ENCODE measurements at regions not wholly inside any gene's neighbourhood (a gene's known extent, or its start where the extent isn't known, plus 50 kb on each side); places are given as distances from the start of the nearest gene placed in this dataset.

DNA sequence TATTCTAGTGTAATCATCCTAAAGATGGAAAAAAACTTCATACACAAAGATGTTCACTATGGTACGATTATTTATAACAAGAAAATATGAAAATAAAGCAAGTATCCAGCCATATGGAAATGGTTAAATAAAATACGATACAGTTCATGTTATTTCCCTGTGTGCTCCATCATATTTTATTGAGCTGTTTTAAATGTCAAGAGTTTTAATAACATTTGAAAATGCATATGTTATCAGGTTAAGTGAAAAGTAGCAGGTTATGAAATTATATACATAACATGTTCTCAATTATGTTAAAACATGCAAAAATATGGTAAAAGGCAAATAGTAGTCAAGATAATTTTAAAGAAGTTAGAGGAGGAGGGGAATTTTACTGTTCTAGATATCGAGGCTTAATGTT, 192.0 kb downstream of the HNRNPD start:
- no peak overlapping the region for H3K4me3 ChIP-seq (ENCODE audit: low read length)
- TF ChIP-seq, protein P1, sequence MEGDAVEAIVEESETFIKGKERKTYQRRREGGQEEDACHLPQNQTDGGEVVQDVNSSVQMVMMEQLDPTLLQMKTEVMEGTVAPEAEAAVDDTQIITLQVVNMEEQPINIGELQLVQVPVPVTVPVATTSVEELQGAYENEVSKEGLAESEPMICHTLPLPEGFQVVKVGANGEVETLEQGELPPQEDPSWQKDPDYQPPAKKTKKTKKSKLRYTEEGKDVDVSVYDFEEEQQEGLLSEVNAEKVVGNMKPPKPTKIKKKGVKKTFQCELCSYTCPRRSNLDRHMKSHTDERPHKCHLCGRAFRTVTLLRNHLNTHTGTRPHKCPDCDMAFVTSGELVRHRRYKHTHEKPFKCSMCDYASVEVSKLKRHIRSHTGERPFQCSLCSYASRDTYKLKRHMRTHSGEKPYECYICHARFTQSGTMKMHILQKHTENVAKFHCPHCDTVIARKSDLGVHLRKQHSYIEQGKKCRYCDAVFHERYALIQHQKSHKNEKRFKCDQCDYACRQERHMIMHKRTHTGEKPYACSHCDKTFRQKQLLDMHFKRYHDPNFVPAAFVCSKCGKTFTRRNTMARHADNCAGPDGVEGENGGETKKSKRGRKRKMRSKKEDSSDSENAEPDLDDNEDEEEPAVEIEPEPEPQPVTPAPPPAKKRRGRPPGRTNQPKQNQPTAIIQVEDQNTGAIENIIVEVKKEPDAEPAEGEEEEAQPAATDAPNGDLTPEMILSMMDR (IDR thresholded peaks at IDR 0.05; ENCODE audit: insufficient read depth, low read depth, low read length, missing control alignments), result no peak
- DNase-seq (ENCODE audit: low read depth), result no peak

DNA sequence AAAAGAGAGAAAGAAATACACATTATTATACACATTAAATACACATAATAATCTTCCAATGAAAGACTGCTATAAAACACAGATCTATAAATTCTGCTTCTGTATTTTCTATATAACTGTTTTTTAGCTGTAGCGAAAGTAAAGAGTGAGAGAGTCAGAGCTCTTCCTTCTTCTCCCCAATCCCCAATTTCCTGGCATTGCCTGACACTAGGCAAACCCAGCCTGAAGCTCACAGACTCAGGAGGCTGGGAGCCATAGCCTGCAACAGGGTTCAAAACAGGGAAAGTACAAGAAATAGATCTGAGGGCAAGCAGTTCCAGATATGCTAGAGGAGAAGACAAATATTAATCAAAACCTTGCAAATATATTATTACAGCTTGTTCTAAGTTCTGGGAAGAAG, 201.6 kb downstream of the HNRNPD start:
- H3K4me3 ChIP-seq (ENCODE audit: low read length), result no peak overlapping the region
- TF ChIP-seq, protein P1 (IDR thresholded peaks at IDR 0.05; ENCODE audit: insufficient read depth, low read depth, low read length, missing control alignments), result no peak

DNA sequence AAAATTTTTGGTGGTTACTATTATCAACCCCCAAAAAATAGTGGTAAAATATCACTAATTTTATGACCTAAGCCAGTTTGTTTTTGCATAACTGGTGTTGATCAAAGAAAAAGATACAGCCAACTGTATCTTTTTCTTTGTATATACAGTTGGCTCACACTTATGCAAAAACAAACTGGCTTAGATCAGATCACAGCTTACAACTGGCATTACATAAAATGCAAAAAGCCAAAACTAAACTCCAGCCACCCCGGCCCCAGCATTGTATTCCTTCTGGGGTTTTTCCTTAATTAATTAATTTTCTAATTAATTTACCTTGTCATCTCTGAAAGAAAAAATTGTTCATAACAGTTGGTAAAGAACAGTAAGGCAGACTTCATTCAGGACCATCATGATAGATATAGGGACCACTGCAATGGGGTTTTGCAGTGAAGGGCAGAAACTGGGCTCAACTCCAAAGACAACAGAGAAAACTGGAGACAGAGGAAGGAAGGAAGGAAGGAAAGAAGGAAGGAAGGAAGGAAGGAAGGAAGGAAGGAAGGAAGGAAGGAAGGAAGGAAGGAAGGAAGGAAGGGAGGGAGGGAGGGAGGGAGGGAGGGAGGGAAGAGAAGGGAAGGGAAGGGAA, 202.1 kb downstream of the HNRNPD start:
- TF ChIP-seq, protein P1 (IDR thresholded peaks at IDR 0.05; ENCODE audit: insufficient read depth, low read depth, low read length, missing control alignments), result no peak
- H3K4me3 ChIP-seq (ENCODE audit: low read length), result no peak overlapping the region
- no peak for DNase-seq (ENCODE audit: low read depth)

More for the DNA sequence above, 201.6 kb downstream of the HNRNPD start:
- no peak for DNase-seq (ENCODE audit: low read depth)

DNA sequence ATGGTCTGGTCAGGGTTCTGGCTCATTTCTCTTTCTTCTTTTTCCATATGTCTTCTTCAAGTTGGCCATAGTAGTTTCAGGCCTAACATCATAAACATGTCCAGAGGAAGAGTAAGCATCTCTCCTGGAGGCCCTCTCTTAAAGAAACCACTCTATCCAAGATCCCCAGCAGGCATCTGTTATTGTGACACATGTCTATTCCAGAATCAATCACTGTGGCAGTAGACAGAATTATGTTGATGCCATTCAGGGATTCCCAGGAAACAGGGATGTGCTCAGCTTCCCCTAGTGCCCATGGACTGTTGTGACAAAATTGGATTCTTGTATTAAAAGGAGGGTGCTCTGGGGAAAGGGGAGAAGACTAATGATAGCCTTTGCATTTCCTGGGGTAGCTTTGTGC, 224.0 kb downstream of the HNRNPD start:
- H3K4me3 ChIP-seq (ENCODE audit: low read length), result no peak overlapping the region
- no peak for DNase-seq (ENCODE audit: low read depth)
- TF ChIP-seq, protein P1 (IDR thresholded peaks at IDR 0.05; ENCODE audit: insufficient read depth, low read depth, low read length, missing control alignments), result no peak

DNA sequence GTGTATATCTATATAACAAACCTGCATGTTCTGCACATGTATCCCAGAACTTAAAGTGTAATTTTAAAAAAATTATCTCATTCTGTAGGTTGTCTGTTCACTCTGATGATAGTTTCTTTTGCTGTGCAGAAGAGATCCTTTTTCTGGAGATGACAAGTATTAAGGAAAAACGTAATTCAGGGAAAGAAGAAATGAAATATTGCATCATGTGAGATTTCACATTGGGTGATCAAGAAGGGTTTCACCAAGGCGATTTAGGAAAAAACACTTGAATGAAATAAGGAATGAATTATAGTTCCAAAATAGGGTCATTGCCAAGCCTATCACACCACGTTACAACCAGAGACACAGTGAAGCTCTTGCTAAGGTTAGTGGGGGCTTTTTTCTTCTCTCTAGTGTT, 227.9 kb downstream of the HNRNPD start:
- DNase-seq (ENCODE audit: low read depth), result no peak
- H3K4me3 ChIP-seq (ENCODE audit: low read length), result no peak overlapping the region
- TF ChIP-seq, protein P1 (IDR thresholded peaks at IDR 0.05; ENCODE audit: insufficient read depth, low read depth, low read length, missing control alignments), result no peak

DNA sequence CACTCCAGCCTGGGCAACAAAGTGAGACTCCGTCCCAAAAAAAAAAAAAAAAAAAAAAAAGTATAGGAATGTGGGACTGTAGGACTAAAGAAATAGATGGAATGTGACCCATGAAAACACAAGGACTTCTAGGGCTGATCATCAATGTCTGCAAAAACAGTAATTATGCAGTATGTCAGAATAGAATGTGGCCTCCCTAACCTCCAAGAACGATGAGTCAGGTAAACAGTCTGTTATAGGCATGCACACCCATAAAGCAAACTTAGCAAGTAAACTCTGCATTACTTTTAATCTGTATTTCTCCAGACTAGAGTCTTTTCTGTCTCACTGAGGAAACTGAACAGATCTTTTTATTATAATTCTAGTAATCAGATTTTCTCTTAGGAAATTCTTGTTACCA, 233.4 kb downstream of the HNRNPD start:
- no peak overlapping the region for H3K4me3 ChIP-seq (ENCODE audit: low read length)
- peak; percentile 12 for DNase-seq (ENCODE audit: low read depth)
- TF ChIP-seq, protein P1 (IDR thresholded peaks at IDR 0.05; ENCODE audit: insufficient read depth, low read depth, low read length, missing control alignments), result no peak

DNA sequence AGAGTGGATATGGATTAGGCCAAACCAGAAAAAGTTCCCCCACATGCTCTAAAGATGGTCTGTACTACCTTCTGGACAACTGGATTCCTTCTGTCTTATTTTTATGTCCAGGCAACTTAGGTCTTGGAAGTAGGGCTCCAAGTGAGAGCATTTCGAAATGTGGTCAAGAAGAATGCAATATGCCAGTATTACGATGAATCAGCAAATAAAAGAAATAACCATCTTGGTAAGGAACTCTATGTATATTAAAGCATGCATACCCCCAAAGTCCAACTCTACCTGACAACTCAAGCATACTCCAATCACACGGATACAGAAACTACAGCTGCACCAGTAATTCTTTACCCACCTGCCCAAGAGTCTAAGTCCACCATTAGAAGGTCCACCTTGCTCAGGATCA, 234.5 kb downstream of the HNRNPD start:
- no peak for DNase-seq (ENCODE audit: low read depth)
- TF ChIP-seq, protein P1 (IDR thresholded peaks at IDR 0.05; ENCODE audit: insufficient read depth, low read depth, low read length, missing control alignments), result no peak
- H3K4me3 ChIP-seq (ENCODE audit: low read length), result no peak overlapping the region

All from epithelial cell of esophagus (primary cell).